Cardiac muscle cell (in vitro differentiated cells and primary cell): ENCODE measurements at regions not wholly inside any gene's neighbourhood (a gene's known extent, or its start where the extent isn't known, plus 50 kb on each side); places are given as distances from the start of the nearest gene placed in this dataset.

ENCODE experiments used
- DNase-seq, 2 donors: peaks; one replicate each; pipeline versions ENCODE4 v3.0.0 to v3.0.0-alpha.2; 2010 to 2017; ENCODE audit warnings: low read depth in 1 of 2, low spot score in 1 of 2
- H3K27ac ChIP-seq: fragments of 200-600 bp; sonication (generic); 2 replicates; pipeline ENCODE4 v1.5.1; 2016
- H3K27me3 ChIP-seq: fragments of 200-600 bp; sonication (generic); 2 replicates; pipeline ENCODE4 v1.6.0; 2016; ENCODE audit warnings: control low read depth
- H3K36me3 ChIP-seq: fragments of 200-600 bp; sonication (generic); 2 replicates; pipeline ENCODE4 v1.5.1; 2016; ENCODE audit warnings: control low read depth
- H3K4me1 ChIP-seq: fragments of 200-600 bp; sonication (generic); 2 replicates; pipeline ENCODE4 v1.8.1; 2017; ENCODE audit warnings: low read depth, mild to moderate bottlenecking, mixed run types
- H3K4me3 ChIP-seq: fragments of 200-600 bp; sonication (generic); 2 replicates; pipeline ENCODE4 v1.5.1; 2016; ENCODE audit warnings: mild to moderate bottlenecking
- H3K9me3 ChIP-seq: fragments of 200-600 bp; sonication (generic); 2 replicates; pipeline ENCODE4 v1.5.1; 2017; ENCODE audit warnings: low read depth, mild to moderate bottlenecking, control low read depth
- CTCF ChIP-seq: IDR thresholded peaks from 2 replicates; pipeline ENCODE4 v1.5.1; 2012; ENCODE audit warnings: low read depth, mild to moderate bottlenecking, low read length

- H3K27ac ChIP-seq: no peak overlapping the region
- no peak for DNase-seq
- no peak overlapping the region for H3K4me3 ChIP-seq
- no peaks in the 10 kb centered on the region for H3K36me3 ChIP-seq
- H3K9me3 ChIP-seq: no peaks in the 10 kb centered on the region
- no peaks in the 10 kb centered on the region for H3K27me3 ChIP-seq
- peaks cover 11% of the 10 kb centered on the region for H3K4me1 ChIP-seq
- no peak for TF ChIP-seq CTCF
Measured at GRCh38 chr7:36032361-36032818, 120.7 kb upstream of the EEPD1 start.

GRCh38 chr7:36034020-36034419, 119.0 kb upstream of the EEPD1 start:
- Histone ChIP-seq H3K4me1 (peaks cover 14% of the 10 kb centered on the region), H3K27ac (no peak overlapping the region), H3K9me3 (no peaks in the 10 kb centered on the region), H3K4me3 (no peak overlapping the region), H3K36me3 (no peaks in the 10 kb centered on the region), H3K27me3 (no peaks in the 10 kb centered on the region)
- no peak for TF ChIP-seq CTCF
- DNase-seq: no peak

DNA sequence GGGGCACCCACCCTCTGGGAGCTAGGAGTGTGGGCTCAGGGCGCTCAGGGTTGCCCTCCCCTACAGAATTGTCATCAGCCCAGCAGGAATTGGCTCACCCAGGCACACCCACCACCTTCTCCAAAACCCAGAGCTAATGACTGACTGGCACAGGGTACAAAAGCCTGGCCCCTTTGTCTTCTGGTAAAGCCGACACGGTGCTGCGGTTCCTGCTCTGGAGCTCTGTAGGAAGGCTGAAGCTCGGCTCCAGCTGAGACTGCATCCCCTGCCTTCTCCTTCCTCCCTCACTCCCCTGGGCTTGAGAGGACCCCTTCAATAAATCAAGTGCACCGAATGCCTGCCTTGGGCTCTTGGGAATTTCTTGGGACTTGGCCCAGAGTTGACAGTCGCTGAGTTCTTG, 117.9 kb upstream of the EEPD1 start:
- DNase-seq: no peak
- Histone ChIP-seq H3K27me3 (no peaks in the 10 kb centered on the region), H3K36me3 (no peaks in the 10 kb centered on the region), H3K4me3 (no peak overlapping the region), H3K4me1 (peaks cover 19% of the 10 kb centered on the region), H3K27ac (no peak overlapping the region), H3K9me3 (no peaks in the 10 kb centered on the region)
- TF ChIP-seq CTCF: no peak

DNA sequence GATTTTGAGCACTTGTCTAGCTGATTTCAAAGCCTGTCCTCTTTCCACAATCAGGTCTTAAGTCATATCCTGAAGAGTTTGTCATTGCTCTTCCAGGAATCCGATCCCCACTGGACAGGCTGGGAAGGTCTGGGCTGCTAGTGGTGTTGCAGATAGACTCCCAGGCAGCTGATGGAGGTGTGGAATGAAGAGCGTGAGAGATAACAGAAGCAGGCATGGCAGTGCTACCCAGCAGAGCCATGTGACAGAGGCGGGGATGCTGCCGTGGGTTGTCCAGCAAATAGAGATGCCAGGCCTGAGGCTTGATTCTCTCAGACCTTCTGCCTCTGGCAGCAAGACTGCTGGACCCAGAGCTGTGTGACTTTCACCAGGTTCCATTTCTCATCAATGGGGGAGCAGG, 116.5 kb upstream of the EEPD1 start:
- H3K27ac ChIP-seq: peak overlapping the region; percentile 3
- H3K27me3 ChIP-seq: no peaks in the 10 kb centered on the region
- no peaks in the 10 kb centered on the region for H3K36me3 ChIP-seq
- no peak overlapping the region for H3K4me3 ChIP-seq
- peak; percentile 41 to 48 for DNase-seq
- H3K9me3 ChIP-seq: no peaks in the 10 kb centered on the region
- H3K4me1 ChIP-seq: peaks cover 19% of the 10 kb centered on the region
- TF ChIP-seq CTCF: no peak

DNA sequence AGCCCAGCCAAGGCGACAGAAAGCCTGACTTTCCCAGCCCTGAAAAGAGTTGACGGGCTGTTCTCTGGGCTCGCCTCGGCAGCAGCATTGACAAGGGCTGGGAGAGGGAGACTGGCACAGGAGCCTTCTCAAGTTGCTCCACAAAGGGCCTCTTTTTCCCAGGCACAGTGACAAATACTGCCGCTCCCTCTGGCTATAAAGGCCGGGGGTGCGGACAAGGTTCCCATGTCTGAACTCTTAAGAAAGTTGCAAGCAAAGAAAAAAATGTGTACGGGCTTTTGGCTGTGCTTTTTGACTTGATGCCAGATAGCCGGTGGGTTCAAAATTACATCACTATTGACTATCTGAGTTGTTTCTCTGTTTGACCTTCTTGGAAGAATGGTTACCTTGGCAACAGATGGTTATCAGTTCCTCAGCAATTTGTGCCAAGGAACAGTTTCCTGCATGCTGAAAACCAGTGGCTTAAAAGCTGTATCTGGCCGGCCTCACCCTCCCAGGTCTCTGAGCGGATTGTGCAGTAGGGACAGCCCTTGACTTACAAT, 115.9 kb upstream of the EEPD1 start:
- peaks cover 19% of the 10 kb centered on the region for H3K4me1 ChIP-seq
- H3K36me3 ChIP-seq: no peaks in the 10 kb centered on the region
- peak in 1 of 2 donors; percentile 95 for DNase-seq
- no peak for TF ChIP-seq CTCF
- no peaks in the 10 kb centered on the region for H3K27me3 ChIP-seq
- no peak overlapping the region for H3K4me3 ChIP-seq
- H3K9me3 ChIP-seq: no peaks in the 10 kb centered on the region
- peak overlapping the region; percentile 3 for H3K27ac ChIP-seq
